Activated naive CD4-positive, alpha-beta T cell treated with anti-CD3 and anti-CD28 coated beads, Interleukin-2, amount 50 U/mL, for 24 hours (primary cell): ENCODE measurements at regions not wholly inside any gene's neighbourhood (a gene's known extent, or its start where the extent isn't known, plus 50 kb on each side); places are given as distances from the start of the nearest gene placed in this dataset.
"Not testable (repeated sequence)": the region's sequence is repeated elsewhere in the genome, so short reads cannot be mapped to it uniquely, and the experiment has no call there.

Source experiments
- H3K27ac Mint-ChIP-seq: one replicate; pipeline ENCODE4 v1.8.0; 2021; ENCODE audit warnings: mild to moderate bottlenecking, mixed read lengths
- H3K27me3 Mint-ChIP-seq: one replicate; pipeline ENCODE4 v1.8.0; 2021; ENCODE audit warnings: mixed read lengths
- H3K36me3 Mint-ChIP-seq: one replicate; pipeline ENCODE4 v1.8.0; 2021; ENCODE audit warnings: mixed read lengths
- H3K4me1 Mint-ChIP-seq: one replicate; pipeline ENCODE4 v1.8.0; 2021; ENCODE audit warnings: mixed read lengths
- H3K4me3 Mint-ChIP-seq: one replicate; pipeline ENCODE4 v1.8.0; 2021; ENCODE audit warnings: mild to moderate bottlenecking, mixed read lengths
- H3K9me3 Mint-ChIP-seq: one replicate; pipeline ENCODE4 v1.8.0; 2021; ENCODE audit warnings: mixed read lengths

DNA sequence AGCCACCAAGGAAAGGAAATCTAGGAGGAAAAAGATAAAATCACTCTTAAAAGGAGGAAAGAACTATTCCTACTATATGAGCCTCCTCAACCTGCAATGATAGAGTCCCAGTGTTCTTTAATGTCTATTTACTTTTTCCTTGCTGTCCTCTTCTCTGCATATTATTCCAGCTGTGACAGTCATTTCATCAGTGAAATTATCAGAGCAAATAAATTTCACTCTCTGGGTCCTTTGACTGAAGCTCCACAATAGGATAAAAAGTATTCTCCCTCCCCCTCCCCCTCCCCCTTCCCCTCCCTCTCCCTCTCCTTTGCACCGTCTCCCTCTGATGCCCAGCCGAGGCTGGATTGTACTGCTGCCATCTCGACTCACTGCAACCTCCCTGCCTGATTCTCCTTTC is 107.5 kb upstream of the DPT start:
- Mint-ChIP-seq H3K27ac (no peak overlapping the region), H3K27me3 (no peaks in the 10 kb centered on the region), H3K9me3 (no peaks in the 10 kb centered on the region), H3K4me1 (peaks cover 11% of the 10 kb centered on the region), H3K36me3 (no peaks in the 10 kb centered on the region), H3K4me3 (no peak overlapping the region)

DNA sequence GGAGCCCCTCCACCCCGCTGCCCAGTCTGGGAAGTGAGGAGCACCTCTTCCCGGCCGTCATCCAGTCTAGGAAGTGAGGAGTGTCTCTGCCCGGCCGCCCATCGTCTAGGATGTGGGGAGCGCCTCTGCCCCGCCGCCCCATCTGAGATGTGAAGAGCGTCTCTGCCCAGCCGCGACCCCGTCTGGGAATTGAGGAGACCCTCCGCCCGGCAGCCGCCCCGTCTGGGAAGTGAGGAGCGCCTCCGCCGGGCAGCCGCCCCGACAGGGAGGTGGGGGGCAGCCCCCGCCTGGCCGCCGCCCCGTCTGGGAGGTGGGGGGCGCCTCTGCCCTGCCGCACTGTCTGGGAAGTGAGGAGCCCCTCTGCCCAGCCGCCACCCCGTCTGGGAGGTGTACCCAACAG is 108.2 kb upstream of the DPT start:
- H3K4me3 Mint-ChIP-seq, H3K27me3 Mint-ChIP-seq, H3K36me3 Mint-ChIP-seq, H3K27ac Mint-ChIP-seq, H3K9me3 Mint-ChIP-seq: not testable (repeated sequence)
- H3K4me1 Mint-ChIP-seq, result peaks cover 11% of the 10 kb centered on the region

DNA sequence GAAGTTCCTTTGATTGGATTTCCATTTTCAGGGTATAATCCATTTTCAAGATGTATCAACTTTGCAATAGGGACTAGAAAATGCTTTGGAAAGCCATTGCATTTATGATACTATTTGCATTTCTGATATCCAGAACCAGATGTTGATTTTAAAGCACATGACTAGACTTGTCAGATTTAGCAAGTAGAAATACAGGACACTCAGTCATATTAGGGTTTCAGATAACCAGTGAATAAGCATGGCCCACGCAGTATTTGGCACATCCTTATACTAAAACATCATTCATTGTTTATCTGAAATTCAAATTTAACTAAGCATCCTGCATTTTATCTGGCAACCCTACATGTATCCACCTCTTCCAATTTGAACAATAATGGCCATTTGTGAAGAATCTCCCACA is 113.3 kb upstream of the DPT start:
- H3K4me1 Mint-ChIP-seq, result no peaks in the 10 kb centered on the region

DNA sequence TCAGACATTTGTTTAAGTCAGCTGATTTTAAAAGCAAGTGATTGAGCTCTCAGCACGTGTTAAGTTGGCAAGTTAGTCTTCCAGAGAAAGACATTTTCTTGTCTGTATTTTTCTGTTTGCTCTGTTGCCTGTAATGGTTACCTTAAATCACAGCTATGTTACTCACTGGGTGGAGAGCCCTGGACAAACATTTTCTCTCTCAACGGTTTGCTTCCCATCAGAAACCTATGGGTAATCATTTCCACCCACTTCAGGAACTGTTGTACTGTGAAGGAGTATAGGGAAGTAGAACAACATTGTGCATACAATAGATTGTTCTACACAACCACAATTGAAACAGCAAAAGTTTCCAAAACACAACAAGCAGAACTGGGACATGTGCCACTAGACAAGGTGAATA is 113.9 kb upstream of the DPT start:
- no peaks in the 10 kb centered on the region for H3K4me1 Mint-ChIP-seq
- H3K27me3 Mint-ChIP-seq, result peaks cover 3% of the 10 kb centered on the region
- H3K9me3 Mint-ChIP-seq, result no peaks in the 10 kb centered on the region
- H3K36me3 Mint-ChIP-seq, result no peaks in the 10 kb centered on the region
- no peak overlapping the region for H3K27ac Mint-ChIP-seq
- no peak overlapping the region for H3K4me3 Mint-ChIP-seq

More for the DNA sequence above, 113.3 kb upstream of the DPT start:
- Mint-ChIP-seq H3K9me3 (no peaks in the 10 kb centered on the region), H3K27ac (no peak overlapping the region), H3K27me3 (peaks cover 2% of the 10 kb centered on the region), H3K36me3 (no peaks in the 10 kb centered on the region), H3K4me3 (no peak overlapping the region)

DNA sequence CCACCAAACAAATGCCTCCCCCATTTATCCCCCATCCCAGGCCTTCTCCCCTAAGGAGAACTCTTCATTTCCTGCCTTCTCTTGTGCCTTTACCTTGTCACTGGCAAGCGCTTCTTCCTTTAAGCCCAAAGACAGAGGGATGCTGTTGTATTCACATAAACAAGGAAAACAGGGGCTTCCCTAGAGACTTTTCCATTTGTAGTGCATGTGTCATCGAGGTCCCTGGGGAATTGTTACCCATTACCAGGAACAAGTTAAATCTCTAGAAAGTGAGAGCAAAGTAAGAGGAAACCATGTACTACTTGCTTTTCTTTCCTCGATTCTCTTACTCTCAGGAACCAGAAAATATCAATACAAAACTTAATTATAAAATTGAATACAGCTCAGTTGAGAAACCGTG is 114.4 kb upstream of the DPT start:
- no peaks in the 10 kb centered on the region for H3K36me3 Mint-ChIP-seq
- no peak overlapping the region for H3K27ac Mint-ChIP-seq
- no peaks in the 10 kb centered on the region for H3K4me1 Mint-ChIP-seq
- peaks cover 6% of the 10 kb centered on the region for H3K27me3 Mint-ChIP-seq
- no peaks in the 10 kb centered on the region for H3K9me3 Mint-ChIP-seq
- H3K4me3 Mint-ChIP-seq, result no peak overlapping the region

DNA sequence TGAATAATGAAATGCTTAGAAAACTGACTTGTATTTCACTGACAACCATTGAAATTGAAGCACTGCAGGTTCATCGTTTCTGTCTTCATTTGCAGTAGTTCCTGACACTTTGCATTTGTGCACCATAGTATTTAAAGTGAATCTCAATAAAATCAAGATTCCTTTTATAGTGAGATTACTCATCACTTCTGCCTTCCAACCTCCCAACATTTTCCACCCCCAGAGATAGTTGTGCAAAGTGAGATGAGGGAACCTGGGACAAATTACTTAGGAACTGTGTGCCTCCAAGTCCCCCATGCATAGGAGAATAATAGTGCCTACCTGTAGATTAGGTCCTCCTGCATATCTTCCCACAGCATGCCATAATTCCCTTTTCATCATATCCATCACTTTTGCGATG is 114.9 kb upstream of the DPT start:
- no peaks in the 10 kb centered on the region for H3K9me3 Mint-ChIP-seq
- H3K27me3 Mint-ChIP-seq, result peaks cover 9% of the 10 kb centered on the region
- no peak overlapping the region for H3K27ac Mint-ChIP-seq

DNA sequence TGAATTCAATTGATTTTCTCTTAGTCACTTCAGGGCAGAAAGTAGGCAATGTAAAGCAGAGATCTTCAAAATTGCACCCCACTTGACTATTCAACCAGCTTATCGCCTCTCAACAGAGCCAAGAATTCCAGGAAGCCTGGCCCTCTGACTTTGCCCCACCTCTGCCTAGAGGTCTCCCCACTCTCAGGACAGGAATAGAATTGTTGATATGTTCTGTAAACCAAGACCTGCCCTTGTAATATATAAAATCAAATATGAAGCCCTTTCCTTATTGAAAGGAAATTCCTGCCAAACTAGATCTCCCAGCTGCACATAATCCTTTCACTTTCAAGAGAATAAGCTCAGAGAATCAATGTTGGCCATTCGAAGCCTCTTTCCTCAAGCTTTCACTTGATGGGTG is 116.1 kb upstream of the DPT start:
- Mint-ChIP-seq H3K4me3 (no peak overlapping the region), H3K4me1 (no peaks in the 10 kb centered on the region), H3K9me3 (no peaks in the 10 kb centered on the region), H3K36me3 (no peaks in the 10 kb centered on the region), H3K27ac (no peak overlapping the region), H3K27me3 (peaks cover 14% of the 10 kb centered on the region)

More for the DNA sequence above, 114.9 kb upstream of the DPT start:
- H3K4me1 Mint-ChIP-seq, result no peaks in the 10 kb centered on the region
- no peaks in the 10 kb centered on the region for H3K36me3 Mint-ChIP-seq
- no peak overlapping the region for H3K4me3 Mint-ChIP-seq

DNA sequence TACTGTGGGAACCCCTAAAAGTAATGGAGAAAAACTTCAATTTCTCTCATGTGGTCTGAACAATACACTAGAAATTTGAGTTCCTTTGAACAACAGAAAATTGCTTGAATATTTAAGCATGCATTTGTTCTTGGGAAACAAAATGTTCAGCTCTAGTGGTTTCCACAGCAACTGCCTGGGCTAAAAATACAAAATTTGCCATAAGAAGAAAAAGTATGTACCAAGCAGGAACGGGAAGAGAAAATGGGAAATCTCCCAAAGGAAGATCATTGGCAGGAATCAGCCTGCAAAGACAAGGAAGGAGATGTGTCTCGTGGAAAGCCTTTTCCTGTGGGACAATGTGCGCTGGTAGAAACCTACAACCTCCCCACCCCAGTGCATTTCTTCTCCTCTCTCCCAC is 119.0 kb upstream of the DPT start:
- Mint-ChIP-seq H3K36me3 (no peaks in the 10 kb centered on the region), H3K4me3 (no peak overlapping the region), H3K4me1 (no peaks in the 10 kb centered on the region), H3K9me3 (peaks cover 4% of the 10 kb centered on the region), H3K27ac (no peak overlapping the region), H3K27me3 (peaks cover 19% of the 10 kb centered on the region)

DNA sequence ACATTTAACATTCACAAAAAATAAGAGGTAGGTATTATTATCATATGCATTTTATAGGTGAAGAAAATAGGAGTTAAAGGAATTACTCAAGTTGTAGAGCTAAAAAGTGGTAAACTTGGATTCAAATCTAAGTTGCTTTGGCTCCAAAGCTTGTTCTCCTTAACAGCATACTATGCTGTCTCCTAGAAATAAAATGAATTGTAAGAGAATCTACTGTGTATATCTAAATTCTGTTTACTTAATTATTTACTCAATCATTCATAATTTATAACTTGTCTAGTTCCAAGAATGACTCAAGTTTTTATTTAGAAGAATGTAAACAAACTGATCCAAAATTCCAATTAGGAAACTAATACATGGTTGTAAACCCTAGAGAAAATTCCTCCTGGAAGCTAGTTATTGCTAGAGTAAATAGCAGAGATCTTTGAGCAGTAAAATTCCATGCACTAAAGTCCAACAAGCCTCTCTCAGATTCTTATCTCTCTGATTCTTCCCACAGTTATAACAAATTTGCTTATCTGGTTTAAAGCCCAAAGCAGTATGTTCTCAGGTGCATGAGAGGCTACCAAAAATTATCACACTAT is 132.5 kb upstream of the DPT start:
- peaks cover 7% of the 10 kb centered on the region for H3K9me3 Mint-ChIP-seq
- H3K36me3 Mint-ChIP-seq, result no peaks in the 10 kb centered on the region
- no peaks in the 10 kb centered on the region for H3K27me3 Mint-ChIP-seq
- H3K4me1 Mint-ChIP-seq, result no peaks in the 10 kb centered on the region
- H3K4me3 Mint-ChIP-seq, result no peak overlapping the region
- H3K27ac Mint-ChIP-seq, result no peak overlapping the region

DNA sequence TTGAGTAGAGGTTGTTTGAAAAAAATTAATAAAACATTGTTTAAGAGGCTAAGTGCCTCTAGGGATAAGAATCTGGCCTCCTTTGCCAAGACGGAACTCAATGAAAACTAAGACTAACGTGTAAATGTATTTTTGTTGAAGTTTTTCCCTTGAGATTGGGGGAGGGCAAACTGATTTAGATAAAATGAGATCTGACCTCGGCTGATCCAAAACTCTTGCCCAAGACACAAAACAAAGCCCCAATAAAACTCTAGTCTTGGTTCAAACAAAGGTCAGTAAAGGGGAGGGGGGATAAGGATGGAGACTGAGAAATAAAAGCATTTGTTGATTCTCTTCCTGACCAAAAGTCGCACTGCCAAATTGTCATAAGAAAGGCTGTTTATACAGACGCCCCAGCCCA is 134.8 kb upstream of the DPT start:
- no peak overlapping the region for H3K27ac Mint-ChIP-seq
- H3K4me1 Mint-ChIP-seq, result no peaks in the 10 kb centered on the region
- H3K36me3 Mint-ChIP-seq, result no peaks in the 10 kb centered on the region
- H3K4me3 Mint-ChIP-seq, result no peak overlapping the region
- no peaks in the 10 kb centered on the region for H3K27me3 Mint-ChIP-seq
- H3K9me3 Mint-ChIP-seq, result peaks cover 7% of the 10 kb centered on the region

DNA sequence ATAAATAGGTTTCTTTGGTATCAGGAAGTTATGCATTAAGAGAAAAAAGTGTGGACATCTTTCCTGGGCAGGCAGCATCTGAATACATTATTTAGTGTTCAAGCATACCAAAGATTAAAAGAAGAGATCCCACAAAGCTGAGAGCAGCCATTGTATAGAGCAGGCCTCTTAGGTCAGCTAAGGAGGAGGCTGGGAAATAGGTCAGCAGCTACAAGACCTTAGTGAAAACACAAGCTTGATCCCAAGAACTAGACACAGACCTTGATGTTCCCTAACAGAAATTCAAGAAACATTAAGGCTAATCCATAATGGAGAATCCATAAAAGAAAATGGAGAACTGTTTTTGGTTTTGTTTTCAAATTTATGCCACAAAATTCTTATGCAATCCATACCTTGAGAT is 135.3 kb upstream of the DPT start:
- Mint-ChIP-seq H3K27ac (no peak overlapping the region), H3K4me1 (no peaks in the 10 kb centered on the region), H3K36me3 (no peaks in the 10 kb centered on the region), H3K9me3 (peaks cover 7% of the 10 kb centered on the region), H3K4me3 (no peak overlapping the region), H3K27me3 (no peaks in the 10 kb centered on the region)

DNA sequence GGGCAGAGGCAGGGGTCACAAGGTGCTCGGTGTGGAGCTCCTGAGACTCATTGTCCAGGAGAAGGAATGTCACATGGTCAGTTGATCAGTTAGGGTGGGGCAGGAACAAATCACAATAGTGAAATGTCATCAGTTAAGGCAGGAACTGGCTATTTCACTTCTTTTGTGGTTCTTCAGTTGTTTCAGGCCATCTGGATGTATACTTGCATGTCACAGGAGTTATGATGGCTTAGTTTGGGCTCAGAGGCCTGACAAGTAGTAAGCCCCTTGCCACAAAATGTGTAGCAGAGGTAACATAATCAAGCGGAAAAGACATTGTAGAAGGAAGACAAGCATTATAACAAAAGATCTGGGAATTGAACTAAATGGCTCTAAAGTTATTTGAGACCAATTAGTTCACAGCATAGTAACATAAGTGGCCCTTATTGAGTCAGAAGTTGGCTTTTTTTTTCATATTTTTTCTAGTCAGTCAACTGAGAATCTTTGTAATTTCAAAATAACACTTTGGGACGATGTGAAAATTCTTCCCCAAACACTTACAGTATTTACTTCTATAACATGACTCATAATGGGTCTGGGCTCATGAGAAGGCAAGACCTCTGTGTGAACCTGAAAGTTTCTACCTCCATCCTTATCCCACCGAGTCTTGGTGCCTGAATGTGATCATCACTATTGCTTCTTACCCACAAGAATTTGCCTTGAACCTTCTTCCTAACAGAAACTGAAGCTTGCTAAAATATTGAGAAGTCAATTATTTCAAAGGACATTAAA is 137.0 kb upstream of the DPT start:
- Mint-ChIP-seq H3K36me3 (no peaks in the 10 kb centered on the region), H3K4me3 (no peak overlapping the region), H3K9me3 (peaks cover 7% of the 10 kb centered on the region), H3K27ac (no peak overlapping the region), H3K27me3 (no peaks in the 10 kb centered on the region), H3K4me1 (no peaks in the 10 kb centered on the region)

DNA sequence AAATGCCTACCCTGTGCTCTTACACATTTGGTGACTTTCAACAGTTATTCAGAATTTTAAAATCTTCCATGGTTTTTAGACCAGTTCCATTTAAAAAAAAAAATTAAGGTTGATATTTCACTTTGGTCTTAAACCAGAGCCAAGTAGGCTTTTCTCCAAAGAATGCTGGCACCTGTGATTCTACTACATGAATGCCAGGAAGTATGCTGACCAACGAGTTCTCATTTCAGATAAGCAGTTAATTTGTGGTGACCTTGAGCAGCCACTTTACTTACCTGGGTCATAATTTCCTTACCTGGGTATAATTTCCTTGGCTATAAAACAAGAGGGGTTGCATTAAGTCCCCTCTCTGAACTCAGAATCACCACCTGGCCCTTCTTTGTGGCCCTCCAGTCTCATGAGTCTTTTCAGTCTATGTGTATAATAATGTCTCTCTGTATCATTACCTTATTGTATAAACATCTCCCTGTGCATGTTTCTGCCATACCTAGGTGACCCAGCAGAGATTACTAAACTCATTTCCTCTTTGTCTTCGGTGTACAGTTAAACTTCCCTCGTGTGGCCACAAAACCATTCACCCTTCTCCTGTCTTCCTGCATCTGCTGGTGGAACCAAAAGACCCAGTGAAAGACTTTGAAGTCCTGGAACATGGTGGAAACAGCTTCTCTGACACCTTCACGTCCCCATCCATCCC is 139.1 kb upstream of the DPT start:
- H3K36me3 Mint-ChIP-seq, result no peaks in the 10 kb centered on the region
- no peak overlapping the region for H3K4me3 Mint-ChIP-seq
- no peaks in the 10 kb centered on the region for H3K4me1 Mint-ChIP-seq
- H3K27ac Mint-ChIP-seq, result no peak overlapping the region
- peaks cover 7% of the 10 kb centered on the region for H3K9me3 Mint-ChIP-seq
- H3K27me3 Mint-ChIP-seq, result no peaks in the 10 kb centered on the region

DNA sequence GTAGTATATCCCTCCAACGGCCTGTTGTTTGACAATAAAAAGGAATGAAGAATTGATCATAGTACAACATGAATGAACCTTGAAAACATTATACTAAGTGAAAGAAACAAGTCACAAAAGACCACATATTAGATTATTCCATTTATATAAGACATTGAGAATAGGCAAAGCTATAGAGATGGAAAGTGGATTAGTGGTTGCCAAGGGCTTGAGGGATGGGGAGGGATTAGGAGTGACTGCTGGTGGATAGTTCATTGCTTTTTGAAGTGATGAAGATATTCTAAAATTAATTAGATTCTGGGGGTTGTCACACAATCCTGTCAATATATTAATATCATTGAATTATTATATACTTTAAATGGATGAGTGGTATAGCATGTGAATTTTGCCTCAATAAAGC is 142.5 kb upstream of the DPT start:
- Mint-ChIP-seq H3K36me3 (no peaks in the 10 kb centered on the region), H3K27ac (no peak overlapping the region), H3K9me3 (no peaks in the 10 kb centered on the region), H3K4me3 (no peak overlapping the region), H3K4me1 (no peaks in the 10 kb centered on the region), H3K27me3 (no peaks in the 10 kb centered on the region)

DNA sequence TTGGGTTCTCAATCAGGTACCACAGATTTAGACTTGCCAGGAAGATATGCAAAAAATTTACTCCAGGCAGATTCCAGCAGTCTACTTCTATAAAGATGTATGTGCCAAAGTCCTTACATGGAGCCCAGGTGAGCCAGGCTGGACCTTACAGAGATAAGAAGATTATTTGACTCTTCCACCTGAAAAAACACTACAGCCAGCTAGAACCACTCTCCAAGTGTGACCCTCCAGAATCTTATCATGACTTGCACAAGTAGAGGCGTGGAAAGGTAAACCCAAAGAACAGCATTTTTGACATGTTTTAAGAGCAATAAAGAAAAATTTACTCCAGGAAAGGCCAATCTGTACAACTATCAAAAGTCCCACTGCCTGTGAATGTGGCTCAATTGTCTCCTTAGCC is 146.8 kb upstream of the DPT start:
- Mint-ChIP-seq H3K4me1 (no peaks in the 10 kb centered on the region), H3K27ac (no peak overlapping the region), H3K9me3 (no peaks in the 10 kb centered on the region), H3K36me3 (no peaks in the 10 kb centered on the region), H3K4me3 (no peak overlapping the region), H3K27me3 (no peaks in the 10 kb centered on the region)

DNA sequence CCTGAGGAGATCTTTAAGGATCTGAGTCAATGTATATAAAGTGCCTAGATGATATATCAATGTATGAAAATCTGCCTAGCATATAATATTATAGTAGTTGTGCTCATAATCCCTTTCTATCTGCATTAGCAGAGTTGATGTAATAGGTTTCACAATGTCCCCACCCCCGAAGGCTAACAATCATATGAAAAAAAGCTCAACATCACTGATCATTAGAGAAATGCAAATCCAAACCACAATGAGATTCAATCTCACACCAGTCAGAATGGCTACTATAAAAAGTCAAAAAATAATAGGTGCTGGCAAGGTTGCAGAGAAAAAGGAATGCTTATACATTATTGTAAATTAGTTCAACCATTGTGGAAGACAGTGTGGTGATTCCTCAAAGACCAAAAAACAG is 147.8 kb upstream of the DPT start:
- no peak overlapping the region for H3K27ac Mint-ChIP-seq
- H3K4me1 Mint-ChIP-seq, result no peaks in the 10 kb centered on the region
- H3K9me3 Mint-ChIP-seq, result no peaks in the 10 kb centered on the region
- no peaks in the 10 kb centered on the region for H3K27me3 Mint-ChIP-seq
- H3K4me3 Mint-ChIP-seq, result no peak overlapping the region
- H3K36me3 Mint-ChIP-seq, result no peaks in the 10 kb centered on the region
